ENCODE measurements at regions not wholly inside any gene's neighbourhood (a gene's known extent, or its start where the extent isn't known, plus 50 kb on each side); places are given as distances from the start of the nearest gene placed in this dataset.

GRCh38 chr5:164346785-164347630 lies 841.6 kb downstream of the MAT2B start:
- intact Hi-C loops (cut with DNase I) = no loop called here

GRCh38 chr5:164350236-164350635 lies 844.8 kb downstream of the MAT2B start:
- WGBS, 2 donors = 10 to 13% methylated on average over 1 of the region's 1 CpG
- DNase-seq (no peak), ATAC-seq (ENCODE audit: low FRiP score) (no peak)
- H3K27me3 ChIP-seq (ENCODE audit: control insufficient read depth in 1 of 2, insufficient read depth in 2 of 2, low read length in 1 of 2) = no peaks in the 10 kb centered on the region
- H3K4me1 ChIP-seq (ENCODE audit: control insufficient read depth in 1 of 2, insufficient read depth in 2 of 2, low read length in 2 of 2) = no peaks in the 10 kb centered on the region
- intact Hi-C loops (cut with DNase I) = no loop called here
- no peaks in the 10 kb centered on the region for H3K9me3 ChIP-seq (ENCODE audit: control insufficient read depth, low read length)
- H3K4me3 ChIP-seq (ENCODE audit: low read length in 2 of 2) = no peak overlapping the region
- H3K36me3 ChIP-seq (ENCODE audit: control insufficient read depth in 1 of 2, insufficient read depth in 2 of 2, low read length in 1 of 2) = no peaks in the 10 kb centered on the region
- no peak overlapping the region for H3K27ac ChIP-seq (ENCODE audit: low read depth in 1 of 2, low read length in 2 of 2)

More at GRCh38 chr5:164346785-164347630, 841.6 kb downstream of the MAT2B start:
- Histone ChIP-seq H3K27ac (ENCODE audit: low read depth in 1 of 2, low read length in 2 of 2) (no peak overlapping the region), H3K36me3 (ENCODE audit: control insufficient read depth in 1 of 2, insufficient read depth in 2 of 2, low read length in 1 of 2) (no peaks in the 10 kb centered on the region), H3K27me3 (ENCODE audit: control insufficient read depth in 1 of 2, insufficient read depth in 2 of 2, low read length in 1 of 2) (no peaks in the 10 kb centered on the region), H3K9me3 (ENCODE audit: control insufficient read depth, low read length) (no peaks in the 10 kb centered on the region), H3K4me1 (ENCODE audit: control insufficient read depth in 1 of 2, insufficient read depth in 2 of 2, low read length in 2 of 2) (no peaks in the 10 kb centered on the region), H3K4me3 (ENCODE audit: low read length in 2 of 2) (no peak overlapping the region)
- DNase-seq (no peak), ATAC-seq (ENCODE audit: low FRiP score) (no peak)
- 50 to 56% methylated on average over 6 of the region's 6 CpGs for WGBS, 2 donors

GRCh38 chr5:164351245-164351834 lies 845.9 kb downstream of the MAT2B start:
- Histone ChIP-seq H3K27ac (ENCODE audit: low read depth in 1 of 2, low read length in 2 of 2) (no peak overlapping the region), H3K4me1 (ENCODE audit: control insufficient read depth in 1 of 2, insufficient read depth in 2 of 2, low read length in 2 of 2) (no peaks in the 10 kb centered on the region), H3K9me3 (ENCODE audit: control insufficient read depth, low read length) (no peaks in the 10 kb centered on the region), H3K27me3 (ENCODE audit: control insufficient read depth in 1 of 2, insufficient read depth in 2 of 2, low read length in 1 of 2) (no peaks in the 10 kb centered on the region), H3K36me3 (ENCODE audit: control insufficient read depth in 1 of 2, insufficient read depth in 2 of 2, low read length in 1 of 2) (no peaks in the 10 kb centered on the region), H3K4me3 (ENCODE audit: low read length in 2 of 2) (no peak overlapping the region)
- intact Hi-C loops (cut with DNase I) = no loop called here
- DNase-seq = no peak
- WGBS, 2 donors = 12 to 14% methylated on average over 2 of the region's 2 CpGs
- ATAC-seq (ENCODE audit: low FRiP score) = no peak

GRCh38 chr5:164352695-164353094 lies 847.3 kb downstream of the MAT2B start:
- DNase-seq (no peak), ATAC-seq (ENCODE audit: low FRiP score) (no peak)
- Histone ChIP-seq H3K4me1 (ENCODE audit: control insufficient read depth in 1 of 2, insufficient read depth in 2 of 2, low read length in 2 of 2) (no peaks in the 10 kb centered on the region), H3K4me3 (ENCODE audit: low read length in 2 of 2) (no peak overlapping the region), H3K27ac (ENCODE audit: low read depth in 1 of 2, low read length in 2 of 2) (no peak overlapping the region), H3K36me3 (ENCODE audit: control insufficient read depth in 1 of 2, insufficient read depth in 2 of 2, low read length in 1 of 2) (no peaks in the 10 kb centered on the region), H3K27me3 (ENCODE audit: control insufficient read depth in 1 of 2, insufficient read depth in 2 of 2, low read length in 1 of 2) (no peaks in the 10 kb centered on the region), H3K9me3 (ENCODE audit: control insufficient read depth, low read length) (no peaks in the 10 kb centered on the region)
- intact Hi-C loops (cut with DNase I) = no loop called here
- WGBS, 2 donors = 5 to 6% methylated on average over 2 of the region's 2 CpGs

GRCh38 chr5:164353155-164353554 lies 847.7 kb downstream of the MAT2B start:
- ATAC-seq (ENCODE audit: low FRiP score) (no peak), DNase-seq (no peak)
- intact Hi-C loops (cut with DNase I) = no loop called here
- WGBS, 2 donors = 6 to 7% methylated on average over 1 of the region's 1 CpG
- Histone ChIP-seq H3K9me3 (ENCODE audit: control insufficient read depth, low read length) (no peaks in the 10 kb centered on the region), H3K27me3 (ENCODE audit: control insufficient read depth in 1 of 2, insufficient read depth in 2 of 2, low read length in 1 of 2) (no peaks in the 10 kb centered on the region), H3K4me3 (ENCODE audit: low read length in 2 of 2) (no peak overlapping the region), H3K4me1 (ENCODE audit: control insufficient read depth in 1 of 2, insufficient read depth in 2 of 2, low read length in 2 of 2) (no peaks in the 10 kb centered on the region), H3K36me3 (ENCODE audit: control insufficient read depth in 1 of 2, insufficient read depth in 2 of 2, low read length in 1 of 2) (no peaks in the 10 kb centered on the region), H3K27ac (ENCODE audit: low read depth in 1 of 2, low read length in 2 of 2) (no peak overlapping the region)

- Histone ChIP-seq H3K27ac (ENCODE audit: low read depth in 1 of 2, low read length in 2 of 2) (no peak overlapping the region), H3K4me3 (ENCODE audit: low read length in 2 of 2) (no peak overlapping the region), H3K9me3 (ENCODE audit: control insufficient read depth, low read length) (no peaks in the 10 kb centered on the region), H3K36me3 (ENCODE audit: control insufficient read depth in 1 of 2, insufficient read depth in 2 of 2, low read length in 1 of 2) (no peaks in the 10 kb centered on the region), H3K27me3 (ENCODE audit: control insufficient read depth in 1 of 2, insufficient read depth in 2 of 2, low read length in 1 of 2) (no peaks in the 10 kb centered on the region), H3K4me1 (ENCODE audit: control insufficient read depth in 1 of 2, insufficient read depth in 2 of 2, low read length in 2 of 2) (no peaks in the 10 kb centered on the region)
- DNase-seq = no peak
- ATAC-seq (ENCODE audit: low FRiP score) = no peak
- WGBS, 2 donors = 77 to 84% methylated on average over 7 of the region's 7 CpGs
- intact Hi-C loops (cut with DNase I) = no loop called here
Observed at GRCh38 chr5:164354139-164354751, 848.8 kb downstream of the MAT2B start.

- Histone ChIP-seq H3K27ac (ENCODE audit: low read depth in 1 of 2, low read length in 2 of 2) (no peak overlapping the region), H3K9me3 (ENCODE audit: control insufficient read depth, low read length) (no peaks in the 10 kb centered on the region), H3K4me1 (ENCODE audit: control insufficient read depth in 1 of 2, insufficient read depth in 2 of 2, low read length in 2 of 2) (no peaks in the 10 kb centered on the region), H3K27me3 (ENCODE audit: control insufficient read depth in 1 of 2, insufficient read depth in 2 of 2, low read length in 1 of 2) (no peaks in the 10 kb centered on the region), H3K4me3 (ENCODE audit: low read length in 2 of 2) (no peak overlapping the region), H3K36me3 (ENCODE audit: control insufficient read depth in 1 of 2, insufficient read depth in 2 of 2, low read length in 1 of 2) (no peaks in the 10 kb centered on the region)
- WGBS, 2 donors = 43 to 49% methylated on average over 3 of the region's 3 CpGs
- no peak for DNase-seq
- no peak for ATAC-seq (ENCODE audit: low FRiP score)
- intact Hi-C loops (cut with DNase I) = no loop called here
Observed at GRCh38 chr5:164355267-164355830, 849.9 kb downstream of the MAT2B start.

- intact Hi-C loops (cut with DNase I) = no loop called here
- DNase-seq = no peak
- 91 to 94% methylated on average over 4 of the region's 4 CpGs for WGBS, 2 donors
- Histone ChIP-seq H3K36me3 (ENCODE audit: control insufficient read depth in 1 of 2, insufficient read depth in 2 of 2, low read length in 1 of 2) (no peaks in the 10 kb centered on the region), H3K27ac (ENCODE audit: low read depth in 1 of 2, low read length in 2 of 2) (no peak overlapping the region), H3K27me3 (ENCODE audit: control insufficient read depth in 1 of 2, insufficient read depth in 2 of 2, low read length in 1 of 2) (peaks cover 0 to 2% of the 10 kb centered on the region in 2 donors), H3K4me3 (ENCODE audit: low read length in 2 of 2) (no peak overlapping the region), H3K9me3 (ENCODE audit: control insufficient read depth, low read length) (no peaks in the 10 kb centered on the region), H3K4me1 (ENCODE audit: control insufficient read depth in 1 of 2, insufficient read depth in 2 of 2, low read length in 2 of 2) (no peaks in the 10 kb centered on the region)
- no peak for ATAC-seq (ENCODE audit: low FRiP score)
Observed at GRCh38 chr5:164356790-164357189, 851.4 kb downstream of the MAT2B start.

Data from aorta (tissue), 5 donors.